ENCODE measurements at regions not wholly inside any gene's neighbourhood (a gene's known extent, or its start where the extent isn't known, plus 50 kb on each side); places are given as distances from the start of the nearest gene placed in this dataset.

GRCh38 chr7:54394834-54395233, 147.3 kb upstream of the VSTM2A start:
- H3K9ac ChIP-seq = no peak overlapping the region
- H3K79me2 ChIP-seq (ENCODE audit: insufficient read depth) = no peaks in the 10 kb centered on the region
- no peaks in the 10 kb centered on the region for H3K27me3 ChIP-seq (replicated peaks; ENCODE audit: insufficient read depth)
- H3K9me3 ChIP-seq (ENCODE audit: low read depth) = no peaks in the 10 kb centered on the region
- H4K20me1 ChIP-seq (ENCODE audit: insufficient read depth) = no peaks in the 10 kb centered on the region
- no peaks in the 10 kb centered on the region for H3F3A ChIP-seq (ENCODE audit: insufficient read depth)
- H3K27ac ChIP-seq = no peak overlapping the region
- H3K4me1 ChIP-seq (ENCODE audit: insufficient read depth) = no peaks in the 10 kb centered on the region
- WGBS, 2 experiments (ENCODE audit: low coverage in 1 of 2, low lambda C conversion rate in 2 of 2, missing lambda C conversion rate in 2 of 2) = 23 to 29% methylated on average over 4 of the region's 4 CpGs
- in situ Hi-C loops (cut with MboI) = no loop called here
- DNase-seq = no peak
- no peak overlapping the region for H3K4me2 ChIP-seq (ENCODE audit: unreplicated experiment)
- no peaks in the 10 kb centered on the region for H3K9me2 ChIP-seq (ENCODE audit: insufficient read depth)
- no peaks in the 10 kb centered on the region for H3K36me3 ChIP-seq (ENCODE audit: low read depth)
- no peak overlapping the region for H3K4me3 ChIP-seq
- no peak overlapping the region for H2AFZ ChIP-seq
- TF ChIP-seq EZH2 (IDR thresholded peaks at IDR 0.05; ENCODE audit: insufficient read depth, poor library complexity, severe bottlenecking) (no peak), EZH2phosphoT487 (IDR thresholded peaks at IDR 0.05; ENCODE audit: insufficient read depth, low read depth) (no peak)

GRCh38 chr7:54397836-54398612, 144.2 kb upstream of the VSTM2A start:
- 52 to 58% methylated on average over 6 of the region's 6 CpGs for WGBS, 2 experiments (ENCODE audit: low coverage in 1 of 2, low lambda C conversion rate in 2 of 2, missing lambda C conversion rate in 2 of 2)

DNA sequence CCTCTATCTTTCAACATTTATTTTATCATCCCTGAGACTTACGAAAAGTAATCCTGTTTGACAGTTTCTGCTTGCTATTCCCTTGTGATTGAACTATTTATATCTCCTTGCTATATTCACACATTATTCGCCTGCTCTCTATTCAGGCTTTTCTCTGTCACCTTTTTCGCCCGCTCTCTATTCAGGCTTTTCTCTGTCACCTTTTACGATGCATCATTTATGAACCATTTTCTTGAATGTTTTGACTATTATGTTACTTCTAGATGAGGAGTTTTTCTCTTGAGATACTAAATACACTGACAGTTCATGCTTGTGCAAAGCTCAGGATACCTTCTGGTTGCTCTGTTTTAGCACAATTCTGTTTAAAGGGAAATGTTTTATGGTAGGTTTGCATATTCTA, 143.3 kb upstream of the VSTM2A start:
- in situ Hi-C loops (cut with MboI) = no loop called here
- Histone ChIP-seq H3K27ac (no peak overlapping the region), H3K9me2 (ENCODE audit: insufficient read depth) (no peaks in the 10 kb centered on the region), H3K27me3 (replicated peaks; ENCODE audit: insufficient read depth) (no peaks in the 10 kb centered on the region), H3K9me3 (ENCODE audit: low read depth) (no peaks in the 10 kb centered on the region), H3K36me3 (ENCODE audit: low read depth) (no peaks in the 10 kb centered on the region), H3K4me3 (no peak overlapping the region), H2AFZ (no peak overlapping the region), H3K4me1 (ENCODE audit: insufficient read depth) (no peaks in the 10 kb centered on the region), H4K20me1 (ENCODE audit: insufficient read depth) (no peaks in the 10 kb centered on the region), H3K79me2 (ENCODE audit: insufficient read depth) (no peaks in the 10 kb centered on the region), H3K9ac (no peak overlapping the region), H3F3A (ENCODE audit: insufficient read depth) (no peaks in the 10 kb centered on the region), H3K4me2 (ENCODE audit: unreplicated experiment) (no peak overlapping the region)
- 29 to 30% methylated on average over 5 of the region's 5 CpGs for WGBS, 2 experiments (ENCODE audit: low coverage in 1 of 2, low lambda C conversion rate in 2 of 2, missing lambda C conversion rate in 2 of 2)
- no peak for DNase-seq
- TF ChIP-seq EZH2phosphoT487 (IDR thresholded peaks at IDR 0.05; ENCODE audit: insufficient read depth, low read depth) (no peak), EZH2 (IDR thresholded peaks at IDR 0.05; ENCODE audit: insufficient read depth, poor library complexity, severe bottlenecking) (no peak)

More at GRCh38 chr7:54397836-54398612, 144.2 kb upstream of the VSTM2A start:
- Histone ChIP-seq H3F3A (ENCODE audit: insufficient read depth) (no peaks in the 10 kb centered on the region), H3K9me2 (ENCODE audit: insufficient read depth) (no peaks in the 10 kb centered on the region), H3K27ac (no peak overlapping the region), H3K9me3 (ENCODE audit: low read depth) (no peaks in the 10 kb centered on the region), H4K20me1 (ENCODE audit: insufficient read depth) (no peaks in the 10 kb centered on the region), H3K4me1 (ENCODE audit: insufficient read depth) (no peaks in the 10 kb centered on the region), H3K27me3 (replicated peaks; ENCODE audit: insufficient read depth) (no peaks in the 10 kb centered on the region), H3K79me2 (ENCODE audit: insufficient read depth) (no peaks in the 10 kb centered on the region), H3K9ac (no peak overlapping the region), H2AFZ (no peak overlapping the region), H3K4me3 (no peak overlapping the region), H3K4me2 (ENCODE audit: unreplicated experiment) (no peak overlapping the region), H3K36me3 (ENCODE audit: low read depth) (no peaks in the 10 kb centered on the region)
- DNase-seq = no peak
- no peak for TF ChIP-seq EZH2 (IDR thresholded peaks at IDR 0.05; ENCODE audit: insufficient read depth, poor library complexity, severe bottlenecking)
- in situ Hi-C loops (cut with MboI) = no loop called here

DNA sequence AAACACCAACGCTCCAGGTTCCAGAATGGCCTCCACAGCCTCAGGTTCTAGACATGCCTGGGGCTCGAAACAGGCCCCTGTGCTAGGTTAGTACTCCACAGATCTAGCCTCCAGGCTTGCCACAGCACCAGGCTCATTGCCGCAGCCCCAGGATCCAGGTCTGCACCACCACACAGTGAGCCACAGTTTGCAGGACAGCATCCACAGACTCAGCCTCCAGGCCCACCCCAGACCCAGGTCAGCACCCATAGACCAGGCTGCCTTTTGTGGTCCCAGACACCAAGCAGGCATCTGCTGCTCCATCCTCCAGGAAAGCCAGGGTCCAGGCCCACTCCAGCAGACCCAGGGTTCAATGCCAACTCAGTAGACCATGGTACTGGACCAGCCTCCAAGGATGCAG, 132.3 kb upstream of the VSTM2A start:
- DNase-seq = no peak
- peaks cover 6% of the 10 kb centered on the region for H3K9me3 ChIP-seq (ENCODE audit: low read depth)
- no peak overlapping the region for H3K9ac ChIP-seq
- in situ Hi-C loops (cut with MboI) = no loop called here
- no peak overlapping the region for H3K27ac ChIP-seq
- no peak overlapping the region for H2AFZ ChIP-seq
- H3K9me2 ChIP-seq (ENCODE audit: insufficient read depth) = no peaks in the 10 kb centered on the region
- no peak overlapping the region for H3K4me3 ChIP-seq
- no peaks in the 10 kb centered on the region for H3K4me1 ChIP-seq (ENCODE audit: insufficient read depth)
- TF ChIP-seq EZH2 (IDR thresholded peaks at IDR 0.05; ENCODE audit: insufficient read depth, poor library complexity, severe bottlenecking) (no peak), EZH2phosphoT487 (IDR thresholded peaks at IDR 0.05; ENCODE audit: insufficient read depth, low read depth) (no peak)
- H3F3A ChIP-seq (ENCODE audit: insufficient read depth) = no peaks in the 10 kb centered on the region
- H3K27me3 ChIP-seq (replicated peaks; ENCODE audit: insufficient read depth) = no peaks in the 10 kb centered on the region
- 17 to 22% methylated on average over 3 of the region's 3 CpGs for WGBS, 2 experiments (ENCODE audit: low coverage in 1 of 2, low lambda C conversion rate in 2 of 2, missing lambda C conversion rate in 2 of 2)
- H3K36me3 ChIP-seq (ENCODE audit: low read depth) = no peaks in the 10 kb centered on the region
- no peak overlapping the region for H3K4me2 ChIP-seq (ENCODE audit: unreplicated experiment)
- H3K79me2 ChIP-seq (ENCODE audit: insufficient read depth) = no peaks in the 10 kb centered on the region
- no peaks in the 10 kb centered on the region for H4K20me1 ChIP-seq (ENCODE audit: insufficient read depth)
